ENCODE measurements at regions not wholly inside any gene's neighbourhood (a gene's known extent, or its start where the extent isn't known, plus 50 kb on each side); places are given as distances from the start of the nearest gene placed in this dataset.

DNA sequence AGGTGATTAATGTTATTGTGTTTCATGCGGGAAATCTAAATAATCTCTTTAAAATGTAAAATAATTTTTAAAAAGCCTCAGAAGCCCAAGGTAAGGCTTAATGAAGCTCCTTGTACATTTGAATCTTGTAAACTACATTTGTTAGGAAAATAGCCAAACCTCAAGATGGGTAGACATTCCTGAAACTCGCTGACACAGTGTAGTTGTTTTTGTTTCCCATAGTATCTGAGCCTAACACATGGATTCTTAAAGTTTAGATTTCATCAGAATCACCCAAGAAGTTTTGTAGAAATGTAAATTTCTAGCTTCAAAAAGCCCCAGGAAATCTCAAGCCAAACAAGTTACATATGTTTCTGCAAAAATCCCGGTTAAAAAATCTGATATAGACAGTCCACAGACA, 1221.1 kb upstream of the ACVR2A start:
- TF ChIP-seq CTCF (IDR thresholded peaks at IDR 0.05): no peak
- TF ChIP-seq POLR2A (IDR thresholded peaks at IDR 0.05): no peak
